GF-D8 (cell line): ENCODE measurements at regions not wholly inside any gene's neighbourhood (a gene's known extent, or its start where the extent isn't known, plus 50 kb on each side); places are given as distances from the start of the nearest gene placed in this dataset.

Experiments
- DNase-seq: peaks from one replicate; lab custom pipeline; 2025; lab: John Stamatoyannopoulos, UW

DNA sequence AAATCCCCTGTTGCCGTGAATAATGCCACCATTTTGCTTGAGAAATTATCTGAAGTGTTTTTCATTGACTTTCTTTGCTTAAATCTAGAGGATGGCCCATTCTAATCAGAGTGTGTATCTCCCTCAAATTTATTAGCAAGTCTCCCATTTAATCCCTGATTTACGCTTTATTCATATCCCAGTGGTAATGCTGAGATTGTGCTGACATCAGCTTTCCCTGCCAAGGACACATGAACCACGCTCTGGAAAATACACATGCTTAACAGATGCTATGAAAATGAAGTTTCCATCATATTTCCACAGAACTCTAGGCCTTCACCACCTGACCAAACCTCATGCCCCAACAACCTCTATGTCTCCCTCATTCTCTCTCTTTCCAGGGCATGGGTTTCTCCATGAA lies 545.4 kb downstream of the TUSC7 start:
- DNase-seq, result no peak

DNA sequence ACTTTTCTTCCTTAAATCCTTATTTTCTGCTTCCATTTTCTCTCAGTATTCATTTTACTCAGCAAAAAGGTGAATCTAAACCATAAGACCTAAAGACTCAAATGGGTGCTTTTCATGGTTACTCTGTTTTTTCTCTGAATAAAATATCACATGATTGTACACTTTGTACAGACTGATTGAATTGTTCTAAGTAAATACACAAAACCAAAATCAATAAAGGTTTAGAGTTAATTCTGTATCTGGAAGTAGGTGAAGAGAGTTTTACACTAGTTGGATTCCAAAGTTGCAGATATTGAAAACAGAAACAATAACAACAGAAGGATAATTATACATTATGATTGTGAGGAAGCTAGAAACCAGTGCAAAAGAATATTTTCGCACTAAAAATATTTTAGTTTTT lies 546.2 kb downstream of the TUSC7 start:
- no peak for DNase-seq

DNA sequence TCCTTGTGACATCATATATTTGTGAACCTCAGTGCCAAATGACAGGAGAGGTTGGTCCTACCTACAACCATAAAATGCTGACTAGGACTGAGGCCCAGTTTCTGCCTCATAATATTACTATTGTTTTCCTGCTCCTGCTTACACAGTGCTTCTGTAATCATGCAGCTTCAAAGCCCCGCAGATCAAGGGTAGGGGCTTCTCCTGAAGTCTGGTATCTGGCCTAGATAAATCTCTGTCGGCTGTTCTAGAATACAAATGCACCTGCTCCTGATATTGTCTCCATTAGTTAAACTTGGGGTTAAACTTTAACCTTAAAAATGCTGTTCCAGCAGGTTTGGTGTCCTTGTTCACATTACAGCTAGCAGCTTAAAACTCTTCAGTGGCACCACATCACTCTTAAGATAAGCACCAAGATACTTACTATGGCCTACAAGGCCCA lies 552.4 kb downstream of the TUSC7 start:
- DNase-seq, result no peak

DNA sequence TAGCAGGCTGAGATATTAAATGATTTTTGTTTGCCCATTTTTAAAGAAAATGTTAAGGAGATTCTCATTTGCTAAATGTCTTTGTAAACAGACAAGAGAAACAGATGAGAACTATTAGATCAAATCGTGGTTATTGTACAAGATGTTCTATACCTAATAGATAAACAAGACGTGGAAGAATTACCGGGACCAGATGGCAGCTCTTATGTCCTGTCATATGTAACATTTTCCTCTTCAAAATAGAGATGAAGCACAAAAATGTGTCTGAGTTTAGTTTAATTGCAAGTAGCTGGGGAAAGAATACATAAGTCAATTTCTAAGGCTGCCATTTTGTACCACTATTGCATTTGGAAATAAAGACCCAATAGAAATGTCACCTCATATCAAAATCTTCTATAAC lies 553.7 kb downstream of the TUSC7 start:
- DNase-seq, result no peak

DNA sequence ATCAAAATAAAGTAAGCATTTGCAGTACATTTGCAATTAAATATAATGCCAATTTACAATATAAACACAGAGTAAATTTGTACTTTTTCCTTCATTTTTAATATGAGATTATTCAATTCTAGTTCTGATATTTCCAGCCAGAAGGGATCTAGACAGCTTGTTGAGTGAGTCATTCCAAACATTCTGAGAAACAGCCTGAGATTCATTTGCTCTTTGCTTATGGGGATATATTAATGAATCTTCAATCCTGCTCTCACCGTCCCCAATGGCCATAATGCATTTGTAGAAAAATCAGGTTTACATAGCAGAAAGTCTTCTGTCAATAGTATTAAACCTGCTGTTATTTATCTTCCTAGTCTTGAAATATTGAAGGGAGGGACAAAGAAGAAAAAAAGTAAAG lies 554.2 kb downstream of the TUSC7 start:
- DNase-seq, result no peak

DNA sequence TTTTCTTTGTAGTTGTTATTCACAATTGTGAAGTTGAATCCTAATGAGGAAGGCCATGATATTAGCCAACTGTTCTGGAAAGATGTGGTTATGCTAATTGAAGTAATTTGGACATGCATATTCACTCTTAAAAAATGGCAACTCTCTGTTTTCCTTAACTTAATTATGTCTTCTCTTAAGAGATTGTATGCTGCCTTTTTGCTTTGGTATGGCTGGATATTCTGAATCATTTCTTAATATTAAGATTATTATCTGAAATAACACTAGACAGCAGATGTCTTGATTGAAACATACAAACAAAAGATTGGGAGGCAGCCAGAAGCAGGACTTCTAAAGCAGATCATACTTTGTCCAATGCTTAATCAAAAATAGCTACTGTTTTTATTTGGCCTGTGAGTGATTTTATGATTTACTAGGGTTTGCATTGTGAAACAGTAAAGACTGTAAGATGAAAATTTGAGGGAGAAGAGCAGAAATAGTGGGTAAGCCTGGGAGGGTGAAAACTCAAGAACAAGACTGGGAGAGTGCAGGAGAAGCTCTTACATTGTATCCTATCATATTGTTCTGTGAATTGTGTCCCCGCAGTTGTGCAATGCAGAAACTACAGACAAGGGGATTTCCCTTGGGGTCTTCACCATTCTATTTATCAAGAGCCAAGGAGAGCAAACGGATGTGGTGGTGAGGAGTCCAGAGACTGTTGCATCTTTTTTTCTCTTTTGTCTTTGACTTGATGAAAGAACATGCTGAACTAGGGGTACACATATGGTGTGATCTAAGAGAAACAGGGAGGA lies 554.8 kb downstream of the TUSC7 start:
- no peak for DNase-seq

DNA sequence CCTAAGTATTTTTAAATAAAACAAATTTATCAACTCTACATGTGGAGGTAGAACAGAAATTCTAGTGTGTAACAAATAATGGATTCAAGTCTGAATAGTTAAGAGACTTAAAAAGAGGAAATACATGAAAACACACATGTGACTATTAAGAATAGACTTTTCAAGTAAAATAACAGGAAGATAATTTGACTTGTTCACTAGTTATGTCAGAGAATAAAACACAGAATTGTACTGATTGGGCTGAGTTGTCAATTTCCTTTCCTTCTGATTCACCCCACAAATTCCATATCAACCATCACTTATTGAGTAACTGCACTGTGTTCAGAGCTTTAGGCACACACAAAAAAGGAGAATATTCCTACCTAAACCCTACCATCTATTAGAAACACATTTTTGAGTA lies 557.2 kb downstream of the TUSC7 start:
- no peak for DNase-seq

DNA sequence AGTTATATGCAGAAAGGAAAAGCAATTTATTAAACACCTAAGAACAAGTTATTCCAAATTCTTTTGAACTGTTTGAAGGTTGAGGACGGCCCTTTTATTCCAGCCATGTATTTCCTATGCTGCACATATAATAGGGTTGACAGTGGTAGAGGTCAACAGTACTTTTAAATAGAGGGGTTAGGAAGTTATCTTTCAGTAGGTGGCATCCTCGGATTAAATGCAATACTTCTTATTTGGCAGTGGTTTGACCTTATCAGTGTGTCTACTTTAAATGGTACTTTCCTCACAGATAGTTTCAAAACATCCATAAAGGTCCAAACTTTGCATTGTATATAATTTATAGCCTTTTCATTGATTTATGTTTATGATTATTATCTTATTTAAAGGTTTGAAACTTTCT lies 558.7 kb downstream of the TUSC7 start:
- no peak for DNase-seq

DNA sequence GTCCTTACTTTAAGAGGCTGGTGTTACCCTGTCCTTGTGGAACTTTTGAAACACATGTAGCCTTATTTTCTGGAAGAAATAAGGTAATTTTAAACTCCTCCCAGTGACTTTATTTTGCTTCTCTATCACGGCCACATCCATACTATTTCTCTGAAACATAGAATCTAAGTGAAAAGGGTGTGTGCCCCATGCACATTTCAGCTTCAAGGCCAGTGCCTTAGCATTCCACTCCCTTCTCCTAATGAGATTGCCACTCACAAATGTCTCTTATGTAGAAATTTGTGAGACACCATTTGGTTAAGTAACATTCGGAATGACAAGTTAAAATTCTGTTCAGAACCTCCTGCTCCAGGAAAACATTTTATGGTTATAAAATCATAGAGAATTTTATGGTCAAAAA lies 562.7 kb downstream of the TUSC7 start:
- DNase-seq, result no peak

DNA sequence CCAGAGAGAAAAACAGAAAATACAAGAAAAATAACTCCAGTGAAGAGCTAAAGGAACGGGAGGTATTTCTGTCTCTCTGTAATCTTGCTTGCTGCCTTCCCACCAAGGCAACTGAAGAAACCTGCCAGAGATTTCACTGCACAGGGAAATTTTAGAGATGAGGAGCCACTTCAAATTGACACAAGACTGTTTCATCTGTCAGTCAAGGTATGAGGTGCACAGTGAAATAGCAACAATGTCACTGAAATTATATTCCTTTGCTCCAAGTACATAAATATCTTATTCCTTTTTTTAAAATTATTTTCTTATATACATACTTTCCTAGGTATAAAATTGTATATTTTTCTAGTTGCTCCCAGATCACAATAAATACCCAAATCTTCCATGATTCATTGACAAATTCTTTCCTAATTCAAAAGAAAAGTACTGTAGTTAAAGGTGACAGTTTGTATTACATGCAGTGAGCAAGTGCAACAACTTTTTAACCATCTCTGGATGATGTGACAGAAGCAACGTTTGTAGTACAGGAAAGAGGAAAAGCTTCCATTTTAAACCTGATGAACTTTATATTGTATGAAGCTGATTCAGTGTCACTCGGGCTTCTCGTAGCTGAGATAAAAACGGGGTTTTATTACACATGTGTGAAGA lies 563.4 kb downstream of the TUSC7 start:
- no peak for DNase-seq

DNA sequence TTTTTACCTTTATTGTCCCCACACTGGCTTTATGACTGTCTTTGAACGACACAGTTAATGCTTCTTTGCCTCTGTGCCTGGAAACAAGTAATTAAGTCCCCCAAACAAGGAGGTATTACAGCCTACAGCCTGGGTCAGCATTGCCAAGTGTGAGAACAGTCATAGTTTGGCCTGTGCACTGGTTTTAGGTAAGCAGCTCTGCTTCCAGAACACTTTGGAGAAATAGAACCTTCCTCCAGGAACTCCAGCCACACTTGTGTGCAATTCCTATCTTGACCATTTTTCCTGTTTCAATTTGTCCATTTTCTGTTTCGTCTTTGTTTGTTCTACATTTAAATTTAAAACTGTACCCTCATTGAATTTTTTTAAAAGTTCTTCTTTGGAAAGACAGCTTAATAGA lies 568.2 kb downstream of the TUSC7 start:
- DNase-seq, result no peak

DNA sequence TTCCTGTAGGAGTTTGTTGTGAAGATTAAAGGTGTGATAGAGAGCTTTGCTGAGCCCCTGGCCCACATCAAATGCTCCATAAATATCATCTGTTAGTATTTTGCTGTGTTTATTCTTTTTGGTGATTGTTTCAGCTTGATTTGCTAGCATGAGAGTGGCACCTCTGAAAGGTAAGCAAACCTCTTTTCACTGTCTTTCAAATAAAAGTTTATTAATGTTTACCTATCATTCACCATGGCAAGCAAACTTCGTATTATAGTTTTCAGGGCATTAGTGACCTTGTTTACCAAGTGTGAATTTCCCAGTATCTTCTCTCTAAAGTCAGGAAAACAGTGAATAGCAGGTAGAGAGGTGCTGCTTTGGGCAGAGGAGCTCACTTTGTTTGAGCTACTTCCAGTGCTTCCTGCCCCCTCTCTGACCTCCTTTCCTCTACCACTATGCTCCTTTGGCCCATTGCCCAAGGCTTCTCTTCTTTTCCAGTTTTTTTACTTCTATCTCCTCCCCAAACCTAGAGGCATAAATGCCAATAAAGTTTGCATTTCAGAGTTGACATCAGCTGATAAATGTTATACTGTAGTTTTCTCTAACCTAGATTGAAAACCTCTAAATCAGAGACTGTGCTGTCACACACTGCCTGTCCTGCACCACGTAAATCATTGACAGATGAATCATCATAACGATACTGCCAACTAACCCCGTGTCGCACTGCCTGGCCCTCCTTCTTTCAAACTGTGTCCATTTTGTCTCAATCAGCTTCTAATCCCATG lies 569.0 kb downstream of the TUSC7 start:
- no peak for DNase-seq

DNA sequence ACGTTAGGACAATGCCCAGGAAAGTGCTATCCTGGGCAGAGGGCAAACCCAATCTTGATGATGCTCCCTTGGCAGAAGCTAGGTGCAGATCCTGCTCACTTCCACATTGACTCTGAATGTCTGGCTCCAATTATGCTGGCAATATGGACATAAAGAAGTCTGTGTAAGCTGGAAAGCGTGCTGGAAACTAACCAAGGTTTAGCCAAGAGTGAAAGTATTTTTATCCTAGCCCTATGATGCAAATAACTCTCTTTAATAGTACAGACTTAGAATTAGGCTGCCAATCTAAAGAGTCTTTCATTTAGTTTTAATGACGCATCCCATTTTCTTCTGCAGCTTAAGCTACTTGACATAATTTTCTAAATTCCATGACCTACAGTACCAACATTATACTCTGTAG lies 571.8 kb downstream of the TUSC7 start:
- DNase-seq, result no peak

DNA sequence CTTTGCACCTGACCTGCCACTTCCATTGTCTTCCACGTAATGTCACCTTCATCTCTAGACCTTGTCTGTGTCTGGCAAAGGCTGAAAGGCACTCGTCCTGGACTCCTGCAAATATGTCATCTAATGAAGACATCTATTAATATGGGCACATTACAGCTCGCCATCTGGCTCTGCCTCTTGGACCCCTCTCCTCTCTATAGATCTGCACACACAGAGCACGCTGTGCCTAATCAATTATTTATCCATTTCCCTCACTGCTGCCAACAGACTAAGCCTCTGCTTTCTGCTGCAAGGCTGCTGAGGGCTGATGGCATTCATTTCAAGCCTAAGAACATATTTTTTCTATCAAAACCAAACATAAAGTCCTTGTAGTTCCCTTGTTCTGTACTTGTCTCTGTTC lies 573.0 kb downstream of the TUSC7 start:
- no peak for DNase-seq

DNA sequence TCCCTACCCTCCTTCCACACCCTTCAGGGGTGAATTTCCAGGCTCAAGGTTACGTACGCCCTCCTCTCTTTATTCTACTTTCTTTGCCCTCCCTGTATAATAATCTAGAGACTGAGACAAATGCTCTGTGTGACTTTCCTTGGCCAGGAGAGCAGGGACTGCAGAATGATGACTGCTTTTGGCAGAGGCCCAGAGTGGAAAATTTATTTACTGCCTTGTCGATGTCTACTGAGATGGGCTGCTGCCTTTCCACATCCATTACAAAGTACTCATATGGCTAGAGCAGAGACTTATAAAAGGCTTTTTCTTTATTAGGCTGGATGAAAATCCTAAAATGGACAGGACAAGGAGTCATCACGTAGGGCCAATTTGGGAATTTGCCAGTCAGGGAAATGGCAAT lies 576.2 kb downstream of the TUSC7 start:
- DNase-seq, result no peak

DNA sequence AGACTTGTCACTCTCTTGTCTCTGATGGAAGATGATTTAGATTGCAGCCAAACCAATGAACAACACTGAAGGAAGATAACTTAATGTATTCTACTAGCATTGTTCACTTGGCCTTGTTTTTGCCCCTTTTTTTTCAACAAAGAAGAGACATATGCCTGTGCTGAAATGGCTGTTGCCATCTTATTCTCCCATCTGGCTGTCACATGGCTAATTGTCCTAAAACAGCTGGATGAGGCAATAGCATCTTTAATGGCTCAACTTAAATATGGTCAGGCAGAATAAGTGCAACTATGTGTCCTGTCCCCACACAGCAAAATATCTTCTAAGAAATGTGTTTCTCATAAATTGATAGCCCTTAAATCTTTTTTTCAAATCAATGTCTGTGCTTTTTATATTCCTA lies 576.9 kb downstream of the TUSC7 start:
- no peak for DNase-seq

DNA sequence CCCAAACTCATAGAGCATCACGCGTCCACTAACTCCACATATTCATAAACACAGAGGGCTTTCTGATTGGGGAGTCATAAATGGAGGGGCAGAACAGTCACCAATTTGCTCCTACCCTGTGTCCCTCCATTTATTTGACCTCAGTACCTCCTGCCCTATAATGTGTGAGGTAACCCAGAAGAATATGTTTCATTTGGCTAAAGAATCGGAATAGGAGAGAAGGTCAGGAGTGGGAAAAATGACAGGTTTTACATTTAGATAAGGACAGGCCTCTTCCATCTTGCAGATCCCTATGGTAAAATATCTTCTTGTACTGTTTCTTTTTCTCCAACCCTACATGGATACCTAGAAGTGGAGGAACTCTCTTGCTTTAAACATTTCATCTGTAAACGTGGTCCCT lies 578.0 kb downstream of the TUSC7 start:
- no peak for DNase-seq

DNA sequence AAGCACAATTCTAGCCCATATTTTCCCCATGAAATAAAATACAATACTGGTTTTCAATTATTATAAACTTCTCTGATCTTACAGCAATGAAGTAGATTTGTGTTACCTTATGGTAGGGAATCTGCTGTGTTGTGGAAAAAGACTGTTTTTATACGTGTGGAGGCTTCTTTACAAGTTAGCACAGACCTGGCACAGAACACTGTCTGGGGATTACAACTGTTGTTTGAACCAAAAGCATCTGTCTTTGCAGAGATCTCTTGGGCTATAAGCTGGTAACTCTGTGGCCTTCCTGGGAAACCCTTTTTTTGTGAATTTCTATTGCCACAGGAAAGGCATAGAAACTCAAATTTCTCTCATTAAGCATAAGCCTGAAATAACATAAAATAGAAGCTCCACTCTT lies 581.9 kb downstream of the TUSC7 start:
- DNase-seq, result no peak

DNA sequence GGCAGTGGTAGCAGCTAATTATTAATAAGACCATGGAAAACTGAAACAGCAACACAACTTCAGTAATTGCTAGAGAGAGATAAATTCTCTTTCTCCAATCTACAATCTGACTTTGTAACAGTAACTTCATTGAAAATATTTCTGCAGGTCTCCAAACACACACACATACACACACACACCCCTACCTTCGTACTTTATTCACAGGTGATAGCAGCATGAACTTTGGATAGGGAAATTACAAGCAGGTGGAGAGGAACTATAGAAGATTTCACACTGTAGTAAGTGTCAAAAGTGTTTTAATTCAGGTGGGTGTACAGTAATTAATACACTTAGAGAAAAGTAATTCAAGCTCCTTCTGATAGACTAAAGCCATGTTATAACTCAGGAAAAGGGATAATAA lies 587.5 kb downstream of the TUSC7 start:
- no peak for DNase-seq

DNA sequence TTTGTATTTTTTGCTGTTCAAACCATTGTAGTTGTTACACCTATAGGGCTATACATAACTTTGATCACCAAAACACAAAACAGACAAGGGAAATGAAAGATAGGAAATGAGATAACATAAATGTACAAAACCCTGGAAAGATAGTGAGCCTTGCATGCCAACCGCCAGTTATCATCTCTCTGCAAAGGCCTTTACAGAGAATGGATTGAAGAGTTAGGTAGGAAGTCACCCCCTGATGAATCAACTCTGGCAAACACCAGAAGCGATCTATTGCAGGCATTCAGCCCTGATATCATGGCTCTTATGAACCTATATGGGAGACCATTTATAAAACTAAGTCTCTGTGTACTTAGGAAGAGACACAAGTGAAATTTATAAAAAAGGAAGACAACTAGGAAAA lies 588.0 kb downstream of the TUSC7 start:
- DNase-seq, result no peak

DNA sequence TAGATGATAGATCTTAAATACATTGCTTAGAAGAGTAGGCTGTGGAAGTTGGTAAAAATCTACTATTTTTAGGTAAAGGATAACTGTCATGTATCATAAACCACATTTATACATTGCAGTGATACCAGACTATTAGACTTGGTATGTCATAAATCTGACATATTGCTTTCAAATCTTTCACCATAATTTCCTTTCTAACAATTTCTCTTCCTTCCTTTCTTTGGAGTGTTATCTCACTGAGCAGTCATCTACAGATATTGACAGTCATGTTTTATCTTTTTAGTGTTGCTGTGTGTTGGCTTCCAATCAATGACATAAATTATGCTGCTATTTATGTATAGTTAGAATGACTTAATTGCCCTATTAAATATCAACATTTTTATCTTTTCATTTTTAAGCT lies 588.7 kb downstream of the TUSC7 start:
- no peak for DNase-seq

DNA sequence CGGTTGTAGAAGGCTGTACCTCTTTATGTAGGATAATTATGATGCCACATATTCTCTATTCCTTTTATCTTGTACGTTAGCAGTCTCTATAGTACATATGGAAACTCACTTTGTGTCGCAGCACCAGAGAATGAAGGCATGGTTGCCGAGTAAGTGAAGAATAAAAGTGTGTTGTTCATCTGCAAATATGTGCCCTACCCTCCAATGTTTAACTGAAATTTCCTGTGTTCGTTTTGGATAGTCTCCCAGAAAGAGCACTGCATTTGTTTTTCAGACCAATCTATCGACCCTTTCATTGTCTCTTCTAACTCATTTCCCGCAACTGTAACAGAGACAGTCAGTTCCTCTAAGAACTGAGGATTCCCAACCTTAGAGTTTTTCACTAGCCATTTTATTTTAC lies 592.8 kb downstream of the TUSC7 start:
- DNase-seq, result no peak

DNA sequence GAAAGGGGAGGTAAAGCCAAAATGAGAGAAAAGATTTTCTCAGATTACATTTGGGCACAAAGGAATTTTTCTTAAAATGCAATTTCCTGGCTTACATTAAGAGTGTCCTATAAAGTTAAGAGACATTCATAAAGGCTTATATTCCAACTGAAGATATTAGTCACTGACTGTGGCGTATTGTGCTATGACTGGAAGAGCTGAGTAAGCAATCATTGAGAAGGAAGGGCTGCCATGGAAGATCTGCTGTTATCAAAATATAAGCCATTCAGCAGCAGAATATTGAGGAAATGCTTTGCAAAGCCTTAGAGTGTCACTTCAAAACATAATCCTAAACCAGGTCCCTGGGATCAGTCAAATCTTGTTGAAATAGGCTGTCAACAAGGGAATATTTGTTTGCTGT lies 593.9 kb downstream of the TUSC7 start:
- DNase-seq, result no peak
